WTC11 (cell line): ENCODE measurements at regions not wholly inside any gene's neighbourhood (a gene's known extent, or its start where the extent isn't known, plus 50 kb on each side); places are given as distances from the start of the nearest gene placed in this dataset.

ENCODE experiments used
- ESRRA ChIP-seq: sonication (generic); formaldehyde crosslinking; IDR thresholded peaks from 2 replicates; pipeline ENCODE4 v1.8.1; 2022; ENCODE audit warnings: mild to moderate bottlenecking, missing genetic modification reagents, borderline replicate concordance
- MAX ChIP-seq: sonication (generic); formaldehyde crosslinking; IDR thresholded peaks from 2 replicates; pipeline ENCODE4 v1.8.0; 2022; ENCODE audit warnings: mild to moderate bottlenecking, missing genetic modification reagents
- NR3C1 ChIP-seq: sonication (generic); formaldehyde crosslinking; conservative IDR thresholded peaks from 2 replicates; pipeline ENCODE4 v1.8.1; 2023; ENCODE audit warnings: low read depth, mild to moderate bottlenecking, missing genetic modification reagents
- SMAD3 ChIP-seq: sonication (generic); formaldehyde crosslinking; IDR thresholded peaks from 2 replicates; pipeline ENCODE4 v1.8.0; 2022; ENCODE audit warnings: missing genetic modification reagents, mild to moderate bottlenecking, borderline replicate concordance
- TCF7 ChIP-seq: sonication (generic); formaldehyde crosslinking; IDR thresholded peaks from 2 replicates; pipeline ENCODE4 v1.8.0; 2022; ENCODE audit warnings: mild to moderate bottlenecking, low read depth, missing genetic modification reagents, moderate library complexity
- ZNF416 ChIP-seq: fragments of 250-450 bp; sonication (Bioruptor Pico); IDR thresholded peaks from 2 replicates; pipeline ENCODE4 v1.9.0; 2021; ENCODE audit warnings: mild to moderate bottlenecking, inconsistent platforms
- TF ChIP-seq, protein P1 (sequence below): fragments of 200-600 bp; IDR thresholded peaks from 2 replicates; pipeline ENCODE4 v1.8.0; 2022; ENCODE audit warnings: antibody characterized with exemption

GRCh38 chr1:198391393-198392020 is 149.0 kb downstream of the ATP6V1G3 start:
- TF ChIP-seq SMAD3 (CRISPR knock-in tag): no peak
- no peak for TF ChIP-seq MAX (CRISPR knock-in tag)
- no peak for TF ChIP-seq TCF7 (CRISPR knock-in tag)
- TF ChIP-seq ZNF416 (CRISPR knock-in tag): no peak
- TF ChIP-seq, protein P1, sequence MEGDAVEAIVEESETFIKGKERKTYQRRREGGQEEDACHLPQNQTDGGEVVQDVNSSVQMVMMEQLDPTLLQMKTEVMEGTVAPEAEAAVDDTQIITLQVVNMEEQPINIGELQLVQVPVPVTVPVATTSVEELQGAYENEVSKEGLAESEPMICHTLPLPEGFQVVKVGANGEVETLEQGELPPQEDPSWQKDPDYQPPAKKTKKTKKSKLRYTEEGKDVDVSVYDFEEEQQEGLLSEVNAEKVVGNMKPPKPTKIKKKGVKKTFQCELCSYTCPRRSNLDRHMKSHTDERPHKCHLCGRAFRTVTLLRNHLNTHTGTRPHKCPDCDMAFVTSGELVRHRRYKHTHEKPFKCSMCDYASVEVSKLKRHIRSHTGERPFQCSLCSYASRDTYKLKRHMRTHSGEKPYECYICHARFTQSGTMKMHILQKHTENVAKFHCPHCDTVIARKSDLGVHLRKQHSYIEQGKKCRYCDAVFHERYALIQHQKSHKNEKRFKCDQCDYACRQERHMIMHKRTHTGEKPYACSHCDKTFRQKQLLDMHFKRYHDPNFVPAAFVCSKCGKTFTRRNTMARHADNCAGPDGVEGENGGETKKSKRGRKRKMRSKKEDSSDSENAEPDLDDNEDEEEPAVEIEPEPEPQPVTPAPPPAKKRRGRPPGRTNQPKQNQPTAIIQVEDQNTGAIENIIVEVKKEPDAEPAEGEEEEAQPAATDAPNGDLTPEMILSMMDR: no peak
- no peak for TF ChIP-seq ESRRA (CRISPR knock-in tag)
- TF ChIP-seq NR3C1 (CRISPR knock-in tag): no peak
